ENCODE measurements at regions not wholly inside any gene's neighbourhood (a gene's known extent, or its start where the extent isn't known, plus 50 kb on each side); places are given as distances from the start of the nearest gene placed in this dataset.

- no peak for DNase-seq (ENCODE audit: low read depth in 2 of 2)
These were observed 631.5 kb downstream of the METTL15 start for GRCh38 chr11:28739489-28740280.

- DNase-seq (ENCODE audit: low read depth in 2 of 2): no peak
These were observed 630.4 kb downstream of the METTL15 start for GRCh38 chr11:28738549-28738948.

GRCh38 chr11:28736256-28736655 is 628.1 kb downstream of the METTL15 start:
- no peak for DNase-seq (ENCODE audit: low read depth in 2 of 2)

GRCh38 chr11:28735511-28735910 is 627.3 kb downstream of the METTL15 start:
- no peak for DNase-seq (ENCODE audit: low read depth in 2 of 2)

- DNase-seq (ENCODE audit: low read depth in 2 of 2): no peak
These were observed 622.7 kb downstream of the METTL15 start for GRCh38 chr11:28730889-28731288.

GRCh38 chr11:28730336-28730735 is 622.1 kb downstream of the METTL15 start:
- no peak for DNase-seq (ENCODE audit: low read depth in 2 of 2)

GRCh38 chr11:28729339-28729738 is 621.2 kb downstream of the METTL15 start:
- no peak for DNase-seq (ENCODE audit: low read depth in 2 of 2)

GRCh38 chr11:28728666-28729065 is 620.5 kb downstream of the METTL15 start:
- no peak for DNase-seq (ENCODE audit: low read depth in 2 of 2)

GRCh38 chr11:28727254-28727653 is 619.1 kb downstream of the METTL15 start:
- no peak for DNase-seq (ENCODE audit: low read depth in 2 of 2)

GRCh38 chr11:28726432-28726831 is 618.2 kb downstream of the METTL15 start:
- DNase-seq (ENCODE audit: low read depth in 2 of 2): no peak

- no peak for DNase-seq (ENCODE audit: low read depth in 2 of 2)
These were observed 607.5 kb downstream of the METTL15 start for GRCh38 chr11:28715726-28716125.

- no peak for DNase-seq (ENCODE audit: low read depth in 2 of 2)
These were observed 605.7 kb downstream of the METTL15 start for GRCh38 chr11:28713850-28714249.

- no peak for DNase-seq (ENCODE audit: low read depth in 2 of 2)
These were observed 599.9 kb downstream of the METTL15 start for GRCh38 chr11:28708075-28708474.

- DNase-seq (ENCODE audit: low read depth in 2 of 2): no peak
These were observed 596.6 kb downstream of the METTL15 start for GRCh38 chr11:28704801-28705200.

GRCh38 chr11:28703371-28703770 is 595.2 kb downstream of the METTL15 start:
- DNase-seq (ENCODE audit: low read depth in 2 of 2): no peak

- no peak for DNase-seq (ENCODE audit: low read depth in 2 of 2)
These were observed 594.7 kb downstream of the METTL15 start for GRCh38 chr11:28702871-28703270.

GRCh38 chr11:28702450-28702790 is 594.2 kb downstream of the METTL15 start:
- no peak for DNase-seq (ENCODE audit: low read depth in 2 of 2)

- no peak for DNase-seq (ENCODE audit: low read depth in 2 of 2)
These were observed 593.7 kb downstream of the METTL15 start for GRCh38 chr11:28701760-28702449.

- no peak for DNase-seq (ENCODE audit: low read depth in 2 of 2)
These were observed 591.5 kb downstream of the METTL15 start for GRCh38 chr11:28699701-28700100.

- DNase-seq (ENCODE audit: low read depth in 2 of 2): peak; percentile 11 to 24
These were observed 590.0 kb downstream of the METTL15 start for GRCh38 chr11:28697920-28698827.

GRCh38 chr11:28696591-28696990 is 588.4 kb downstream of the METTL15 start:
- no peak for DNase-seq (ENCODE audit: low read depth in 2 of 2)

GRCh38 chr11:28690746-28691145 is 582.6 kb downstream of the METTL15 start:
- DNase-seq (ENCODE audit: low read depth in 2 of 2): no peak
